GM21423 (cell line): ENCODE measurements at regions not wholly inside any gene's neighbourhood (a gene's known extent, or its start where the extent isn't known, plus 50 kb on each side); places are given as distances from the start of the nearest gene placed in this dataset.

Experiments
- ATAC-seq: cut with Tn5 transposase; IDR thresholded peaks from one replicate; pipeline ENCODE4 v1.9.1; 2021; ENCODE audit warnings: mild to moderate bottlenecking, moderate library complexity; ENCODE audit not compliant: unreplicated experiment

- no peak for ATAC-seq
Observed at GRCh38 chr15:70258369-70259027, 160.8 kb upstream of the TLE3 start.

DNA sequence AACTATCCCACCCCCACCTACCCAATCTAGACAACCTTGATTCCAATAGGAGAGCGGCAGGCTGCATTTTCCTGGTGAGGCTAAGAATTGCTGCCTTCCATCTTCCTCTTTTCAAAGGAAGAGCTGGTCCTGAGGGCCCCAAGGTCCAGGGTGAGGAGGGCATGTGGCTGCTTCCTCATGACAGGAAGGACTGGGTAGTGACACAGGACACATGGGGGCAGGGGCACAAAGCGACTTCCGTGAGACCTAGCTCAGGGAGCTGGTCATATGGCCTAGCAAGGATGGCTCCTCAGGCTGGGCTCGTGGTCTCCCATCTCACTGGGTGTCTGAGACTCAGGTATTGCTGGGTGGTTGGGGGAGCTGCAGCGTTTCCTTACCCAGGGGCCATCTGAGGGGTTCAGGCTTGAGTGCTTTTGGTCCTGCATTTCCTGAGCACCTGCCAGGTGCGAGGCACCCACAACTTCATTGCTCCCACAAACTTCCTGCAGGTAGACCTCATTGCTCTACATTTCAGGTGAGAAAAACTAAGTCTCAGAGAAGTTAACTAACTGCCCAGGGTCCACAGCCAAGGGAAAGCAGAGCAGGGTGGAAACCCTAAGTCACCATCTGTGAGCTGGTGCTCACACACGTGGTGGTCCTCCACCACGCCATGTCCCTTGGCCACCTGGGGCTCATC, 160.0 kb upstream of the TLE3 start:
- no peak for ATAC-seq

- no peak for ATAC-seq
Observed at GRCh38 chr15:70257047-70257446, 159.3 kb upstream of the TLE3 start.

DNA sequence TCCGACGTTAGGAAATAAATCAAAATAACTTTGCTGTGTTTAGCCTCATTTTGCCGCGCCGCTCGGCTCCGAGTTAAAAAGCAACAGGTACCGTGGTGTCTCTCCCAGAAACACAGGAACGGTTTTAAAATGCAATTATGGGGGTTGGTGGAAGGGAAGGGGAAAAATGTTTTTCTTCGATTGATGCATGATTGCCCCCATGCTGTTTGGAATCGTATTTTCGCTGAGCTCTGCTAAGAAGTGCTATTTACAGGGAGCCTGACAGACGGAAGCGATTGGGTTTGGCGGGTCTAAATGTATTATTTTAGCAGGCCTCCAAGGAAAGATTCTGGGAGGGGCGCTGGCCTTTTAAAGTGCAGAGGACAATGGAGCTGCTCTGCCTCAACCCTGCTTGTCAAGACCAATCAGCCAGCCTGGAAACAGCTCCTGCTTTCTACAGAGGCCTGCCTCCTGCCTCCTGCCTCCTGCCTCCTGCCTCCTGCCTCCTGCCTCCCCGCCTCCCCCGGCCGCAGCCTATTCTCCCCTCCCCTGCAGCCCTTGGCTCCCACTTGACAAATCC, 156.7 kb upstream of the TLE3 start:
- ATAC-seq, result no peak

DNA sequence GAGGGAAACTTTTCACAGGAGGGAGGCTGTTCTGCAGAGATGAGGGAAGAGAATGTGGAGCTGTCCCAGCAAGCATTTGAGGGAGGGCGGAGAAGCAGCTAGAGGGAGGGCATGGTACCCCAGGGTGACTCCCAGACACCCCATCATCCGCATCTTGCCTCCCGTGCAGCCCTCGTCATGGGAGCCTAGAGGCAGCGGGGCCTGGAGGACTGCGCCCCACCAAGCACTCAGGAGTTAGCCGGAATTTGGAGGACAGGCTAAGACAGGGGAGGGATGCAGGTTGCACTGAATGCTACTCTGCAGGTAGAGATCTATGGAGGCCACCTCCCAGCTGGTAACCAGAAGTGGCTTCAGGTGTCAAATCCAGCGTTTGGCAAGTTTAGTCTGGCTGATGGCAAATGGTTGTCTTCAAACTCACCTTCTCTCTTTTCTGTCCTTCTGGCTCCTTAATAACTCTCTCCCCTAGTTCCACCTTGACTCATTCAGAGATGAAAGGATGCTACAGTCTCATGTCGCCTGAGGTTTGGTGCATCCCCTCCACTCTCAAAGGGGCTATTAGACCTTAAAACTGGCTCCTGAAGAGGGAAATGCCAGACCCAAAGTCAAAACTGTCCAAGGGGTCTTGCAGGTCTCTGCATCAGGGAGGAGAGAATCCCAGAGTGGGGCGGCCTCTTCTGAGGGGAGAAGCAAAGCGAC, 155.9 kb upstream of the TLE3 start:
- no peak for ATAC-seq

- ATAC-seq, result no peak
Observed at GRCh38 chr15:70252951-70253320, 155.2 kb upstream of the TLE3 start.

DNA sequence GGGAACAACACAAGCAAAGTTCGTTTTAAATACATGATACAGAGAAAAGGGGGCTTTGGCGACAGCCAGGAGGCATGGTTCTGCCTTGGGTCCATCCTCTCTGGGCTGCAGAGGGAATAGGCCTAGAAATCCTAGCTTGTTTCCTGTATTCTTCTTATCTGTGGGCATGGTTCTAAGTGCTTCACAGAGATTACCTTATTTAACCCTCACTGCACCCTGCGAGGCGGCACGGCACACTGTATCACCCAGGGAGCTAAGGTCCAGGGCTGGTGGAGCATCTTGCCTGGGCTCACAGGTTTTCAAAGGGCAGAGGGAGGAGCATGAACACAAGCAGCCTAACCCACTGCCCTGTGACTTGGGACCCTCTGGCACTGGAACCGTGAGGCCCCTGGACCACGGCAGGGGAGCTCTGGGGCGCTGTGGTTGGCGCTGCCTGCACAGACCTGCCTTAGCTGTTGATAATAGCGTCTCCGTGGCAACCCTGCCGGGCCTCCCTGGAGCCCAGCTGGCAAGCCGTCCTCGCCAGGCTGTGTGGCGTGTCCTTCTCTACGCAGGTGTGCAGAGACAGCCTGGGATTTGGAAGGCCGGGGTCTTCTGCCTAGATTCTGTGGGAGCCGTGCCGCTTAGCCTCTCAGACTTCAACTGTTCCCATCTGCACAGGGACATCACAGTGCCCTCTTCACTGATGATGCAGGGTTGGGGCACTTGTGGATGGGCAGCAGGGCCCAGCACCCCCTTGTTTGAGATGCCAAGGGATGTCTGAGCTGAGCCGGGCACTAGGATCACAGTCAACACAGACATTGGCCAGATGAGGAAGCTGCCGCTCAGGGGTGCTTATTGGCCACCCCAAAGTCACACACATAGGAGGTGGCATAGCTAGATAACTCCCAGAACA, 154.6 kb upstream of the TLE3 start:
- no peak for ATAC-seq

DNA sequence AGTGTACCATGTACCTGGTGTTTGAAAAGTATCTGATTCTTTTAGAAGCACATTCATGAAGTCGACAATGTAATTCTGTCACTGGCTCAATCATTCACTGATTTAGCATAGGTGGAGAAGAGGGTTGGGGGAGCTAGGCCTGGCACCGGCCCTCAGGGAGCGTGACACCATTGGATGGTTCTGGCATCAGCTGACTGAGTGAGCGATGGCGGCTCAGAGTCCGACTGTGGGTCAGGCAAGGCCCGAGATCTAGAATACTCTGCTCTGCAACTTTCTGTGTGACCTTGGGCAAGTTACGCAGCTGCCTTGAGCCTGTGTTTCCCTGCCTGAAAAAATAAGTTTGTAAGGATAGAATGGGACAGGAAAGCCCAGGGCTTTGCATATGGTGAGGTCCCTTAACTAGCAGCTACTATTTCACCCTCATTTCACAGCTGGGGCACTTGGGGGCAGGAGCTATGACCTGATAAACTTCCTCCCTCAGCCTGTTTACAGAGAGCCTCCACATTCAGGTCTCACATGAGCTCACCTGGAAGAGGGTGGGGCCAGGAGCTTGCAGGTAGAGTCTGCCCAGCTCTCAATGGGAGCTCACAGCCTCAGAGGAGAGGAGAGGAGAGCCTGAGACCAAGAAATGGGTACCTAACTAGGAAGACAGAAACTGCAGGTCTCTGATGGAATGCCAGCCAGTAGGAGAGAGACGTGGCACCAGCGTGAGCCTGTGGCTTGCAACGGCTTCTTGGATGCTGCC, 153.7 kb upstream of the TLE3 start:
- ATAC-seq, result no peak

DNA sequence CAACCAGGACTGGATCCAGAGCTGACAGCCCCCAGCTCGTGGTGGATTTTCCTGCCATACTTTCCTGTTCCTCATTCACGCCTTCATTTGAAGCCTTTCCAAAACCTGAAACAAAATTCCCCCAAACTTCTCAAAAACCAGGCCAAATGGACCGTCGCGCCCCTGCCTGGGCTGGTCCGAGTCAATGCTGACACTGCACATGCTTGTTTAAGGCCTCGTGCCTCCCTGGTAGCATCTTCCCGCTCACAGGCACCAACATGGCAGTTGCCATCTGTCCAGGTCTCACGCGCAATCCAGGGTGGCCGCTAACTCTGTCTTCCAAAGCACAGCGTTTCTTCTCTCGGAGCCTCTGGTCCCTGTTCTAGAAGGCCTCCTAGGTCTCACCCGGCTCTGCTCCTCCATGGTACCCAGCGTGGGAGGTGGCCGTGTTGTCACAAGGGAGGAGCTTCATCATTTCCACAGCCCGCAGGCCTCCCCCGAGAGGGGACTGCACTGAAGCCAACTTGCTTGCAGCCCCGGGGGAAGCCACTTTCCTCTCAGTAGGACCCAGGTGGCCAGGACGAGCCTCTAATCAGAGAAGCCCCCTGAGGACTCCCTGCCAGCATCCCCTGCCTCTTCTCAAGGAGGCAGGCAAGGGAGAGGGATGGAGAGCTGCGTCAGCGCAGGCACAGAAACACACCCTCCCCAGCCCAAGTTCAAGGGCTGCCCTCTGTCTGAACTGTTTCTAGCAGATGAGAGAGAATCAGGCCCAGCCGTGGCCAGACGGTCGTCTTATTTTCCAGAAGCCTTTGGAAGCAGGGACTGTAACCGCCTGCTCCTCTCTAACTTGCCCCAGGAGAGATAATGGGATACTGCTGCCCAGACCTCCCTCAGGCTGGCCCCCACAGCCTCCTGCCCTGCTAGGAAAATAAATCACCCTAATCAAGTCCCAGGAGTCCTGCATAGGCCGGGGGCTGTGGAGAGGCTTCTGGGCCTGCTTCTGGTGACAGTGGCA, 152.8 kb upstream of the TLE3 start:
- no peak for ATAC-seq

DNA sequence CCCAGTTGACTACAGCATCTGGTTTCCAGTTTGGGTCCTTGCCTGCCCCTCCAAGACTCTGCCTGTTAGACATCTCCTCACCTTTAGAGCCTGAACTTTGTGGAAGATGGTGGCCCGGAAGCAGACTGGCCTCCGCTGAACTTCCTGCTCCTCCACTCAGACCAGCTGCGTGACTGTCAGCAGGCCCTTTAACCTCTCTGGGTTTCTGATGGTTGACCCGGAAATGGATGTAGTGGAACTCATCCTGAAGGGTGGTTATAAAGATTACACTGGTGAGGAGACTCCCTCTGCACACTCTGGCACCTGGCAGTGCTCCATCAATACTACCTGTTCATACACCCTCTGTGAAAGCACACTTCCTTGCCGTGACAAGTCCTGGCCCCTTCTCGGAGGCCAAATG, 151.9 kb upstream of the TLE3 start:
- ATAC-seq, result no peak

- no peak for ATAC-seq
Observed at GRCh38 chr15:70248116-70249025, 150.7 kb upstream of the TLE3 start.

DNA sequence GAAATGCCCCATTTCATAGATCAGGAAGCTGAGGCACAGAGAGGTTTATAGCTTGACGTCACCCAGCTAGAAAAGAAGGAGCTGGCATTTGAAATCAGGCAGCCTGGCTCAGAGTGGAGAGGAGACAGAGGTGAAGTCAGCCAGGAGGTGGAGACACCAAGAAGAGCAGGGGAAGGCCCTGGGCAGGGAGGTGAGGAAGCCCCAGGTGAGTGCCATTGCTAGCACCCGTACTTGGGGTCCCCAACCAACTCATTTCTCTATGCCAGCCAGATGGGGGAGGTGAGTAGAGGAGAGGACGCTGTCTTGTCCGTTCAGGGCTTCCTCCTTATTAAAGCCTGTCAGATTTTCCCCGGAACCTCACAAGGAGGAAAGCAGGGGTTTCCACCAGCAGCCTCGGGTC, 149.6 kb upstream of the TLE3 start:
- ATAC-seq, result no peak

GRCh38 chr15:70246623-70247220, 149.0 kb upstream of the TLE3 start:
- ATAC-seq, result no peak

DNA sequence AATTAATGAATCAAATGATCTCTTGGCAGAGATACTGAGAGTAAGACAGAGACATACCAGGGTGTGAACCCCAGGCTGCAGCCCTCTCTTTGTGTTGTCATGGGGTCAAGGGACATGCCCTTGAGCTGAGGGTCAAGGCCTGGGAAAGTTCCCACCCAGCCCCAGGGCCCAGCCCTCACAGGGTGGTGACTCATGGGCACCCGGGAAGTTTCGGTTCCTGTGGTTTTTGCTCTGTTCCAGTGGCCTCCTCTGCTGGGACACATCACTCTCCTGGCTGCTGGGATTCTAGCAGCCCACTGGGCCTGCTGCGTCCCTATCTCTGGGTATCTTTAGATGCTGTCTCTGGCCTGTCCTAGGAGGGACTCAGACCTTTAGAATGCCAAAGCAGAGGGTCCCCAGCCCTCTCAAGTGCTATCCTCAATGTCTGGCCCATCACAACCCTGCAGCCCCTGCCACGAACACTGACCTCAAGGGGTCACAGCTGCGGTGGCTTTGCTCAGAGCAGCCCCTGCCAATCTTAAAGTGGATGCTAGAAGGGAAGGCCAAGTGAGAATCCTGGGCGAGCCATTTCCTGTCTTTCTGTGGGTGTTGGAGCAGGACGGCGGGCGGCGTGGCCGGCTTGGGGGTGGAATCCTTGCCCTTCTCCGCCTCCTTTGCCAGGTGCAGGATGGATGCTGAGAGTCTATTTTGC, 148.4 kb upstream of the TLE3 start:
- no peak for ATAC-seq

DNA sequence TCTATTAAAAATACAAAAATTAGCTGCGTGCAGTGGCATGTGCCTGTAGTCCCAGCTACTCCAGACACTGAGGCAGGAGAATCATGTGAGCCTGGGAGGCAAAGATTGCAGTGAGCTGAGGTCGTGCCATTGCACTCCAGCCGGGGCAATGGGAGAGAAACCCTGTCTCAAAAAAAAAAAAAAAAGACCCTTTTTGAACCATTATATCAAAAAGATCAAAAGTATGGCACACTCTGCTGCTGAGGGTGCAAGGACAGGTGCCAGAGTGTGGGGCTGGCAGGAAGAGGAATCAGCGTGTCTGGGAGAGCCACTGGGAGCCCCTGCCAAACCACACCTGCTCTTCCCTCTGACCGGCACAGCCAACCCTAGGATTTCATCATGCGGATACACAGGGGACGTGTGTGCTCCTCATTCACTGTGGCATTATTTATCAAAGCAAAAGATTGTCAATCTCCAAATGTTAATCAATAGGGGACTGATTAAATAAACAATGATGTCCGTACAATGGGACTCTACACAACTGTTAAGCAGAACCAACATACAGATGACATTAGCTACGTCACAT, 147.3 kb upstream of the TLE3 start:
- no peak for ATAC-seq

GRCh38 chr15:70243686-70244540, 146.2 kb upstream of the TLE3 start:
- no peak for ATAC-seq
